ENCODE measurements at regions not wholly inside any gene's neighbourhood (a gene's known extent, or its start where the extent isn't known, plus 50 kb on each side); places are given as distances from the start of the nearest gene placed in this dataset.
A peak's percentile ranks its signal among the peaks of the same experiment; 100 is the strongest.

DNA sequence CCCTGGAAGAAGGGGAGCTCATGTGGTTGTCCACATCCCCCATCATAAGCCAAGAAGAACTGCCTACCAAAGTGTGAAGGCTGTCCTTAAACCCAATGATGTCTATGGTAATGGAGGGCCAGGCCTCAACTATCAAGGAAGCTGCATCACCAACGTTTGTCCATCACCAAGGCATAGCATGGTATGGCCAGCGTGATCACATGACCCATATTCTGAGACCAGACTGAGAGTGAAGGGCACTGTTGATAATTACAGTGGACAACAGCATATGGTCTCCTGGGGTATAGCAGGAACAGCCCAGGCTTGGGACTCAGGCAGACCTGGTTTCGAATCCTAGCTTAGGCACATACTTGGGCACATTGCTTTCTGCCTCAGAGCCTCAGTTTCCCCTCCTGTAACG is 218.2 kb upstream of the RREB1 start (continued):
- TF ChIP-seq, protein P1, sequence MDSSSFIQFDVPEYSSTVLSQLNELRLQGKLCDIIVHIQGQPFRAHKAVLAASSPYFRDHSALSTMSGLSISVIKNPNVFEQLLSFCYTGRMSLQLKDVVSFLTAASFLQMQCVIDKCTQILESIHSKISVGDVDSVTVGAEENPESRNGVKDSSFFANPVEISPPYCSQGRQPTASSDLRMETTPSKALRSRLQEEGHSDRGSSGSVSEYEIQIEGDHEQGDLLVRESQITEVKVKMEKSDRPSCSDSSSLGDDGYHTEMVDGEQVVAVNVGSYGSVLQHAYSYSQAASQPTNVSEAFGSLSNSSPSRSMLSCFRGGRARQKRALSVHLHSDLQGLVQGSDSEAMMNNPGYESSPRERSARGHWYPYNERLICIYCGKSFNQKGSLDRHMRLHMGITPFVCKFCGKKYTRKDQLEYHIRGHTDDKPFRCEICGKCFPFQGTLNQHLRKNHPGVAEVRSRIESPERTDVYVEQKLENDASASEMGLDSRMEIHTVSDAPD (CRISPR knock-in tag; IDR thresholded peaks at IDR 0.05): no peak
- TF ChIP-seq, protein P2, sequence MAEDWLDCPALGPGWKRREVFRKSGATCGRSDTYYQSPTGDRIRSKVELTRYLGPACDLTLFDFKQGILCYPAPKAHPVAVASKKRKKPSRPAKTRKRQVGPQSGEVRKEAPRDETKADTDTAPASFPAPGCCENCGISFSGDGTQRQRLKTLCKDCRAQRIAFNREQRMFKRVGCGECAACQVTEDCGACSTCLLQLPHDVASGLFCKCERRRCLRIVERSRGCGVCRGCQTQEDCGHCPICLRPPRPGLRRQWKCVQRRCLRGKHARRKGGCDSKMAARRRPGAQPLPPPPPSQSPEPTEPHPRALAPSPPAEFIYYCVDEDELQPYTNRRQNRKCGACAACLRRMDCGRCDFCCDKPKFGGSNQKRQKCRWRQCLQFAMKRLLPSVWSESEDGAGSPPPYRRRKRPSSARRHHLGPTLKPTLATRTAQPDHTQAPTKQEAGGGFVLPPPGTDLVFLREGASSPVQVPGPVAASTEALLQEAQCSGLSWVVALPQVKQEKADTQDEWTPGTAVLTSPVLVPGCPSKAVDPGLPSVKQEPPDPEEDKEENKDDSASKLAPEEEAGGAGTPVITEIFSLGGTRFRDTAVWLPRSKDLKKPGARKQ (CRISPR knock-in tag; IDR thresholded peaks at IDR 0.05): no peak
- TF ChIP-seq MAZ (CRISPR knock-in tag; conservative IDR thresholded peaks at IDR 0.05 in 1 of 2, IDR thresholded peaks at IDR 0.05 in 1 of 2) (no peak), TAF7 (tag; IDR thresholded peaks at IDR 0.05) (no peak), NFYB (IDR thresholded peaks at IDR 0.05; ENCODE audit: extremely low read depth, insufficient read length) (no peak), RBBP5 (IDR thresholded peaks at IDR 0.05; ENCODE audit: borderline replicate concordance, insufficient read depth, low read length, poor library complexity, severe bottlenecking) (no peak), MAFF (IDR thresholded peaks at IDR 0.05; ENCODE audit: low read length) (no peak), TAF15 (IDR thresholded peaks at IDR 0.05; ENCODE audit: low read depth, low read length) (no peak), ZNF143 (CRISPR knock-in tag; IDR thresholded peaks at IDR 0.05) (no peak), ZNF589 (CRISPR knock-in tag; IDR thresholded peaks at IDR 0.05; ENCODE audit: low read depth) (0 out of 2 replicates have a peak, but pooled peaks have one; percentile 27)
- TF ChIP-seq, protein P3, sequence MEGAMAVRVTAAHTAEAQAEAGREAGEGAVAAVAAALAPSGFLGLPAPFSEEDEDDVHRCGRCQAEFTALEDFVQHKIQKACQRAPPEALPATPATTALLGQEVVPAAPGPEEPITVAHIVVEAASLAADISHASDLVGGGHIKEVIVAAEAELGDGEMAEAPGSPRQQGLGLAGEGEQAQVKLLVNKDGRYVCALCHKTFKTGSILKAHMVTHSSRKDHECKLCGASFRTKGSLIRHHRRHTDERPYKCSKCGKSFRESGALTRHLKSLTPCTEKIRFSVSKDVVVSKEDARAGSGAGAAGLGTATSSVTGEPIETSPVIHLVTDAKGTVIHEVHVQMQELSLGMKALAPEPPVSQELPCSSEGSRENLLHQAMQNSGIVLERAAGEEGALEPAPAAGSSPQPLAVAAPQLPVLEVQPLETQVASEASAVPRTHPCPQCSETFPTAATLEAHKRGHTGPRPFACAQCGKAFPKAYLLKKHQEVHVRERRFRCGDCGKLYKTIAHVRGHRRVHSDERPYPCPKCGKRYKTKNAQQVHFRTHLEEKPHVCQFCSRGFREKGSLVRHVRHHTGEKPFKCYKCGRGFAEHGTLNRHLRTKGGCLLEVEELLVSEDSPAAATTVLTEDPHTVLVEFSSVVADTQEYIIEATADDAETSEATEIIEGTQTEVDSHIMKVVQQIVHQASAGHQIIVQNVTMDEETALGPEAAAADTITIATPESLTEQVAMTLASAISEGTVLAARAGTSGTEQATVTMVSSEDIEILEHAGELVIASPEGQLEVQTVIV (CRISPR knock-in tag; IDR thresholded peaks at IDR 0.05; ENCODE audit: borderline replicate concordance): no peak

All from K562 (cell line).